Osteocyte (in vitro differentiated cells): ENCODE measurements at regions not wholly inside any gene's neighbourhood (a gene's known extent, or its start where the extent isn't known, plus 50 kb on each side); places are given as distances from the start of the nearest gene placed in this dataset.
"Not testable (repeated sequence)": the region's sequence is repeated elsewhere in the genome, so short reads cannot be mapped to it uniquely, and the experiment has no call there.

Experiments used
- DNase-seq: peaks from one replicate; pipeline ENCODE4 v3.0.0; 2021; ENCODE audit warnings: mixed read lengths; ENCODE audit not compliant: unreplicated experiment; ENCODE audit errors: extremely low spot score
- H3K27ac Mint-ChIP-seq: one replicate; pipeline ENCODE4 v1.8.0; 2021; ENCODE audit warnings: mild to moderate bottlenecking, mixed read lengths; ENCODE audit not compliant: unreplicated experiment
- H3K27me3 Mint-ChIP-seq: one replicate; pipeline ENCODE4 v1.8.0; 2021; ENCODE audit warnings: mixed read lengths; ENCODE audit not compliant: unreplicated experiment
- H3K36me3 Mint-ChIP-seq: one replicate; pipeline ENCODE4 v1.8.0; 2021; ENCODE audit warnings: mixed read lengths; ENCODE audit not compliant: unreplicated experiment
- H3K4me1 Mint-ChIP-seq: one replicate; pipeline ENCODE4 v1.8.0; 2021; ENCODE audit warnings: mixed read lengths; ENCODE audit not compliant: unreplicated experiment
- H3K4me3 Mint-ChIP-seq: one replicate; pipeline ENCODE4 v1.8.0; 2021; ENCODE audit warnings: mild to moderate bottlenecking, moderate library complexity, mixed read lengths; ENCODE audit not compliant: unreplicated experiment
- H3K9me3 Mint-ChIP-seq: one replicate; pipeline ENCODE4 v1.8.0; 2021; ENCODE audit warnings: mixed read lengths; ENCODE audit not compliant: unreplicated experiment
- TF ChIP-seq, protein P1 (sequence below): fragments of 200-600 bp; sonication (generic); IDR thresholded peaks from 2 replicates; pipeline ENCODE4 v1.5.0; 2021; ENCODE audit warnings: antibody characterized with exemption, mild to moderate bottlenecking, moderate library complexity

DNA sequence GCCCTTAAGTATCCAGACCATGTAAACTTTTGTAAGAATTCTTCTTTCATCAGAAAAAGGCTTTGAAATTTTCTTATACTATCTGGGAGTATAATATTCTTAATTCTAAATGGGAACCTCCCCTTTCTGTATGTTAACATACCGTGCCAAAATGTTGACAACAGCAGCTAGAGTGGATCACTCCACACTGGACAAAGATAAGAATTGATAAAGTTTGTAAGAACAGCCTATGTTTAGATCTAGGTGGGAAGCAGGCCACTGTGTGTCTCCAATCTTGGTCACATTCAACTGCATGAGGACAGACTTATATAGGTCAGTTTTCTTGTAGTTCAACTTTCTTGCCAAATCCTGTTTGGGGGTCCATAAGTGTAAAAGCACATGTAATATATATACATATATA is 235.7 kb downstream of the RPIA start:
- Mint-ChIP-seq H3K27me3 (no peaks in the 10 kb centered on the region), H3K4me1 (no peaks in the 10 kb centered on the region), H3K4me3 (no peak overlapping the region), H3K36me3 (no peaks in the 10 kb centered on the region), H3K27ac (no peak overlapping the region), H3K9me3 (no peaks in the 10 kb centered on the region)
- TF ChIP-seq, protein P1, sequence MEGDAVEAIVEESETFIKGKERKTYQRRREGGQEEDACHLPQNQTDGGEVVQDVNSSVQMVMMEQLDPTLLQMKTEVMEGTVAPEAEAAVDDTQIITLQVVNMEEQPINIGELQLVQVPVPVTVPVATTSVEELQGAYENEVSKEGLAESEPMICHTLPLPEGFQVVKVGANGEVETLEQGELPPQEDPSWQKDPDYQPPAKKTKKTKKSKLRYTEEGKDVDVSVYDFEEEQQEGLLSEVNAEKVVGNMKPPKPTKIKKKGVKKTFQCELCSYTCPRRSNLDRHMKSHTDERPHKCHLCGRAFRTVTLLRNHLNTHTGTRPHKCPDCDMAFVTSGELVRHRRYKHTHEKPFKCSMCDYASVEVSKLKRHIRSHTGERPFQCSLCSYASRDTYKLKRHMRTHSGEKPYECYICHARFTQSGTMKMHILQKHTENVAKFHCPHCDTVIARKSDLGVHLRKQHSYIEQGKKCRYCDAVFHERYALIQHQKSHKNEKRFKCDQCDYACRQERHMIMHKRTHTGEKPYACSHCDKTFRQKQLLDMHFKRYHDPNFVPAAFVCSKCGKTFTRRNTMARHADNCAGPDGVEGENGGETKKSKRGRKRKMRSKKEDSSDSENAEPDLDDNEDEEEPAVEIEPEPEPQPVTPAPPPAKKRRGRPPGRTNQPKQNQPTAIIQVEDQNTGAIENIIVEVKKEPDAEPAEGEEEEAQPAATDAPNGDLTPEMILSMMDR, result no peak
- DNase-seq, result no peak

DNA sequence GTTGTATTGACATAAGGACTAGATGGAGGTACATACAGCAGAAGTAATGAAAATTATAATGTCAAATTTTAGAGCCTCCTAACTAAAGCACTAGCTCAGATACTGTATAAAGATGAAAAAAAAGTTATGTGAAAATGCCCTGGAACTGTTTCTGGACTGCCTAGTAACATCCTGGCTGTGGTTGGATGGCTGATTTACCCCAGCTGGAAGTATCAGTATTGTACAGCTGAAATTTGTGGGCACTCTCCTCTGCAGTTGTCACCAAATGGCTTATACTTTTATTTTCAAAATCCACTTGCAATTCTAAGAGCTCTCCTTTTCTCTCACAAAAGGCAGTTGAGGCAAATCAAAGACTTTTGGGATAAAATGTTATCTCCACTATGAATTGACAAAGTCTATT is 239.2 kb downstream of the RPIA start:
- TF ChIP-seq, protein P1, result no peak
- H3K27me3 Mint-ChIP-seq, result no peaks in the 10 kb centered on the region
- no peak for DNase-seq
- H3K4me3 Mint-ChIP-seq, result no peak overlapping the region
- no peaks in the 10 kb centered on the region for H3K36me3 Mint-ChIP-seq
- no peak overlapping the region for H3K27ac Mint-ChIP-seq
- no peaks in the 10 kb centered on the region for H3K9me3 Mint-ChIP-seq
- no peaks in the 10 kb centered on the region for H3K4me1 Mint-ChIP-seq

DNA sequence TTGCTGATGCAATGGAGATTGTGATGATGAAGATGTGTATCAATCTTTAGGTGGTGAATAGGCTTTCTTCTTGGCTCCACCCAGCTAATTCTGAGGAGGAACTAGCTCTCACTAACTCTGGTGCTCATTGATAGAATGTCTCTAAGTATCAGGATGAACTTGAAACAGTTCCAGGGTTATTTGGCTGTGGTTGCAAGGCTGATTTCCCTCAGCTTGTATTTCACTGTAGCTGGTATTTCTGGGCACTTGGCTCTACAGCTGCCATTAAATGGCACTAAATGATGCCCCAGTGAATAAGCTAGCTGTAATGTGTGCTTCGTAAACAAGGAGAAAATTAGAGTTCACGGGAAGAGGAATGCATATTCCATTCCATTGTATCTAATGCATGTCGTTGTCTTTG is 241.2 kb downstream of the RPIA start:
- TF ChIP-seq, protein P1, result no peak
- no peaks in the 10 kb centered on the region for H3K36me3 Mint-ChIP-seq
- H3K4me3 Mint-ChIP-seq, result no peak overlapping the region
- no peak overlapping the region for H3K27ac Mint-ChIP-seq
- no peaks in the 10 kb centered on the region for H3K27me3 Mint-ChIP-seq
- H3K4me1 Mint-ChIP-seq, result no peaks in the 10 kb centered on the region
- H3K9me3 Mint-ChIP-seq, result no peaks in the 10 kb centered on the region
- no peak for DNase-seq

DNA sequence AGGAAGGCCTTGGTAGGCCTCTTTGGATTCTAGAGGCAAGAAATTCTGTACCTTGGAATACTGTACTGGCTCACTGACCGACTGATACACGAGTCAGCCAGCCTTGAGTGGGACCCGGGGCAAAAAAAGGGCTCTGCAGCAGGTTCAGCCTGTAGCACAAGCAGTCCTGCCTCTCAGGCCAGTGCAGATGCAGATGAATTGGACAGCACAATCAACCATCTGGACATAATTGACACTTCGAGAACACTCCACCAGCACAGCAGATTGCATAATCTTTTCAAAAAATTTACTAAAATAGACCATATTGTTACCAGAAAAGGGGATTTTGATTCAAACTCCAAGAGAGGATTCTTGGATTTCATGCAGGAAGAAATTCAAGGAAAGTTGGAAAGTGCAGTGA is 241.6 kb downstream of the RPIA start:
- no peak for DNase-seq
- Mint-ChIP-seq H3K4me1 (no peaks in the 10 kb centered on the region), H3K36me3 (no peaks in the 10 kb centered on the region), H3K4me3 (no peak overlapping the region), H3K27ac (no peak overlapping the region), H3K27me3 (no peaks in the 10 kb centered on the region), H3K9me3 (no peaks in the 10 kb centered on the region)
- TF ChIP-seq, protein P1, result no peak

DNA sequence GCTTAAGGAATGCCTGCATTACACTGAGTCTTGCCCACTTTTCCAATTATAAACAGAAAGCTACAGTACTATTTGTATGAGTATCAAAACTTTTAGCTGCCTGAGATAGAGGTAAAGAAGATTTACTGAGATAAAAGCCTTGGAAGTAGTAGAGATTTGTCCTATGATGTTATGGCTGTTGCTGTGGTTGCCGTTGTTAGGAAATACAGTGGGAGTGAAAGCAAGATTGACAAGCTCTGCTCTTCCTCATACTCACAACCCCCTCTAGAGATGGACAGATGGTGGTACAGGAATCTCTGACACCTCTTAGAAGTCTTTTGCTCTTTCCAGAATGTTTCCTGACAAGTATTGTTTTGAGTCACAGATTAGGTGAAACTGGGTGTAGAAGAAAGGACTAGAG is 242.5 kb downstream of the RPIA start:
- TF ChIP-seq, protein P1, result no peak
- no peak for DNase-seq
- Mint-ChIP-seq H3K36me3 (no peaks in the 10 kb centered on the region), H3K4me1 (no peaks in the 10 kb centered on the region), H3K27me3 (no peaks in the 10 kb centered on the region), H3K4me3 (no peak overlapping the region), H3K9me3 (no peaks in the 10 kb centered on the region), H3K27ac (no peak overlapping the region)

DNA sequence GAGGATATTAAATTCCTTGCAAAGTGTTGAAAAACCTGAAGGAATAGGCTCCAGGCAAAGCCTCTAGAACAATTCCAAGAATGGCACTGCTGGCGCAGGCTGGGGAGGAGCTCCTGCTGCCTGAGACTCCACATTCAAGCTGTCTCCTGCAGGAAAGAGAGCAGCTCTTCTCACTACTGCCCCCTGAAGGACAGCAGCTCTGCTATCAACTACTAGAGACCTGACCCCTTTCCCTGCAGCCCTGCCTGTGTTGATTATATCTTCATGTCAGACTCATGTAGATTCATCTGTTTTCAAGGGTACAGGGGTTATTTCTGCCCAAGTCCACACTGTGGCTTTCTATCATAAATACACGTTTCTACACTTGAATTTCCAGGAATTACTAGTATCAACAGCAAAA is 249.7 kb downstream of the RPIA start:
- H3K36me3 Mint-ChIP-seq, H3K9me3 Mint-ChIP-seq, H3K4me3 Mint-ChIP-seq, H3K27me3 Mint-ChIP-seq, DNase-seq, H3K4me1 Mint-ChIP-seq, H3K27ac Mint-ChIP-seq: not testable (repeated sequence)
